Fibroblast of skin of right quadriceps (primary cell): ENCODE measurements at regions not wholly inside any gene's neighbourhood (a gene's known extent, or its start where the extent isn't known, plus 50 kb on each side); places are given as distances from the start of the nearest gene placed in this dataset.
"Not testable (repeated sequence)": the region's sequence is repeated elsewhere in the genome, so short reads cannot be mapped to it uniquely, and the experiment has no call there.

ENCODE experiments used
- DNase-seq: peaks from one replicate; pipeline ENCODE4 v3.0.0-alpha.2; 2013

DNA sequence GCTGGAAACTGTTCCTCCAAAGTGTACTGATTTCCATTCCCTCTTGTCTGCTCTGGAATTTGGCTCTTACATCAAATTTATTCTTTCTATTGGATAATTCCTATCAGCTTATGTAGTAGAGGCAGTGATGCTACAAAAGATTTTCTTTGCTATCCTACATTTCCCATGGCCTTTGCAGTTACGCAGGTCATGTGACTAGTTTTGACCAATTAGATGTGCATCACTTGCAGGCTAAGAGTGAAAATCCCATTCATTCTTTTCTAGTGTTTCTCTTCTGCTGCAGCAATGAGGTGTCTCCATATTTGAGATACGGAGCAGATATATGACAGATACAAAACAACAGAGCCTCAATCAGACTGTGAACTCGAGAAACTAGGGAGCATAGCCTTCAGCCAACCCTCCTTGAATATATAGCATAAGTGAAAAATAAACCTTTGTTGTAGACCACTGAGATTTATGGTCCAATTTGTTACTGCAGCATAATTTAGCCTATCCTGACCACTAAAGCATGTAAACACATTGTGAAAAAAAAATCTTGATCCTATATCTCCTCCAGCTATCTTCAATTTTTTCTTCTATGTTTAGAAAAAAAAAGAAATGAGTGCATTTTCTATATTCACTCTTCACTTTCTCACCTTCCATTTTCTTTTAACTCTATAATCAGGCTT is 102.0 kb downstream of the HNMT start:
- DNase-seq: no peak

DNA sequence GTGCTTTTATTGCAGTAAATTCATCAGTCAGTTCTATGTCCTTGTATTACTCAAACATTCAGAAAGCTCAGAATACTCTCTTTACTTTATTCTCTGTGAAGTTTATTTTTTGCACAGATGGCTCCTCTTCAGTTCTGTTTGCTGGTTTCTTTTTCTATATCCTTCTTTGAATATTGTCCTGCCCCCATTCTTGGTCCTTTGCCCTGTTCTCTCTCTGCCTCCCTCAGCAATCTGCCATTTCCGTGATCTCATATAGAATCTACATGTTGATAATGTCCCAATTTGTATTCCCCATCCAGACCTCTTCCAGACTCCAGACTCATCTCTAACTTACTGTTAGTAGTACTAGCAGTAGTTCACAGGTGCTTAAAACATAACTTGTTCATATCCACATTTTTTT is 102.6 kb downstream of the HNMT start:
- no peak for DNase-seq

DNA sequence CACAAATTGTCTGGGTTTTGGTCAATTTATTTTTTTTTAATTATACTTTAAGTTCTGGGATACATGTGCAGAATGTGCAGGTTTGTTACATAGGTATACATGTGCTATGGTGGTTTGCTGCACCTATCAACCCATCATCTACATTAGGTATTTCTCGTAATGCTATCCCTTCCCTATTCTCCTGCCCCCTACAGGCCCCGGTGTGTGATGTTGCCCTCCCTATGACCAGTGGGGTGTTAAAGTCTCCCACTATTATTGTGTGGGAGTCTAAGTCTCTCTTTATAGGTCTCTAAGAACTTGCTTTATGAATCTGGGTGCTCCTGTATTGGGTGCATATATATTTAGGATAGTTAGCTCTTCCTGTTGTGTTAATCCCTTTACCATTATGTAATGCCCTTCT is 104.4 kb downstream of the HNMT start:
- not testable (repeated sequence) for DNase-seq

DNA sequence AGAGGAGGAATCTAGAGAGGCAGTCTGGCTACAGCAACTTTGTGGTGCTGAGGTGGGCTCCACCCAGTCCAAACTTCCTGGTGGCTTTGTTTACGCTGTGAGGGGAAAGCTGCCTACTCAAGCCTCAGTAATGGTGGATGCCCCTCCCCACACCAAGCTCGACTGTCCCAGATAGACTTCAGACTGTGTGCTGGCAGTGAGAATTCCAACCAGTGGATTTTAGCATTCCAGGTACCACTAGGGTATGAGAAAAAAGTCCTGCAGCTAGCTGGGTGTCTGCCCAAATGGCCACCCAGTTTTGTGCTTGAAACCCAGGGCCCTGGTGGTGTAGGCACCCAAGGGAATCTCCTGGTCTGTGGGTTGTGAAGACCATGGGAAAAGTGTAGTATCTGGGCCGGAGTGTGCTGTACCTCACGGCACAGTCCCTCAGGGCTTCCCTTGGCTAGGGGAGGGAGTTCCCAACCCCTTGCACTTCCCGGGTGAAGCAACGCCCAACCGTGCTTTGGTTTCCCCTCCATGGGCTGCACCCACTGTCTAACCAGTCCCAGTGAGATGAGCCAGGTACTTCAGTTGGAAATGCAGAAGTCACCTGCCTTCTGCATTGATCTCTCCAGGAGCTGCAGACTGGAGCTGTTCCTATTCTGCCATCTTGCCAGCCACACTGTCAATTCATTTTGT is 106.9 kb downstream of the HNMT start:
- not testable (repeated sequence) for DNase-seq

GRCh38 chr2:138071720-138072719 is 107.7 kb downstream of the HNMT start:
- no peak for DNase-seq

DNA sequence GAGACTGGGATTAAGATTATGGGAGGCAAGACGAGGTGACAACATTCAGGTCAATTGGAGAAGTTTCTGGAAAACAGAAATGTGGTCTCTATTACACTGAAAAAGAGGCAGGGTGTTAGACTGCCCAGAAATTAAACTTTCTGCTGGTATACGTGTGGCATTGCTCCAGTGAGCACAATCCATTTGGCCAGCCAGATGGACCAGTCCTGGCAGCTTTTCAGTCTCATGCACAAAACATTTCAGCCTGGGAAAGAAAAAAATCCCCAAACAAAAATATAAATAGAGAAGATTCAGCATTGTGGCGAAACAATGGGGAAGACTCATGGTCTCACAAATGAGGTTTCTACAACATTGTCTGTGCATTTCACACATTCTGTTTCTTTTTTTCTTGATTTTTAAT is 113.9 kb downstream of the HNMT start:
- DNase-seq: no peak

DNA sequence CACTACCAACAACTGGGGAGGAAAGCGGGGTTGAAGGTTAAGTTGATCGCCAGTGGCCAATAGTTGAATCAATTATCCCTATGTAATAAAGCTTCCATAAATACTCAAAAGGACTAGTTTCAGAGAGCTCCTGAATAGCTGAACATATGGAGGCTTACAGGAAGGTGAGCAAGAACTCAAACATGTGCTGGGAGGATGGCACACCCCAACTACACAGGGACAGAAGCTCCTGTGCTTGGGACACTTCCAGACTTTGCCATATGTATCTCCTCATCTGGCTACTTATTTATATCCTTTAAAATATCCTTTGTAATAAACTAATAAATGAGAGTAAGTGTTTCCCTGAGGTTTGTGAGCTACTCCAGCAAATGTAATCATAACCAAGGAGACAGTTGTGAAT is 115.7 kb downstream of the HNMT start:
- DNase-seq: no peak

- no peak for DNase-seq
These were observed 117.2 kb downstream of the HNMT start for GRCh38 chr2:138081225-138082073.

GRCh38 chr2:138084206-138084605 is 119.9 kb downstream of the HNMT start:
- no peak for DNase-seq

DNA sequence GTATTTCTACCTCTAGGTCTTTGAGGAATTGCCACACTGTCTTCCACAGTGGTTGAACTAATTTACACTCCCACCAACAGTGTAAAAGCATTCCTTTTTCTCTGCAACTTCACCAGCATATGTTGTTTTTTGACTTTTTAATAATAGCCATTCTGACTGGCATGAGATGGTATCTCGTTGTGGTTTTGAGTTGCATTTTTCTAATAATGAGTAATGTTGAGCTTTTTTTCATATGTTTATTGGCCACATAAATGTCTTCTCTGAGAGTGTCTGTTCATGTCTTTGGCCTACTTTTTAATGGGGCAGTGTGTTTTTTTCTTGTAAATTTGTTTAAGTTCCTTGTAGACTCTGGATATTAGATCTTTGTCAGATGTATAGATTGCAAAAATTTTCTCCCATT is 121.2 kb downstream of the HNMT start:
- DNase-seq: peak; percentile 50

DNA sequence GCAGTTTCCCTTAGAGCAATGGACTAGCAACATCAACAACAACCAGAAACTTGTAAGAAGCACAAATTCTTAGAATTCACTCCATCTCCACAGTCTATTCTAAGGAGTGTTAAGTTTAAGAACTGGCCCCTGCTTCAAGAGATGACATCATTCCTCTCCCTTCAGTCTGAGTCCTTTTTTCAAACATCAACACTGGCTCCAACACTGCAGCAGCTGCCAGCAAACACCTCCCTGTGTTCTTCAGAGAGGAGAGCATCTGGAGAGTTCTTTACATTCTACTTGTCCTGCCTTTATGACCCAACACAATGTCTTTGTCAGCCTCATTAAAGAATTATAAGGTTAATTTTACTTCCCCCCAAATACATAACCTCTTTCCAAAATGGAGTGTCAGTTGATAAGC is 122.3 kb downstream of the HNMT start:
- peak; percentile 27 for DNase-seq

- DNase-seq: no peak
These were observed 123.7 kb downstream of the HNMT start for GRCh38 chr2:138087751-138088593.

- peak; percentile 47 for DNase-seq
These were observed 126.1 kb downstream of the HNMT start for GRCh38 chr2:138090330-138090729.

- no peak for DNase-seq
These were observed 129.2 kb downstream of the HNMT start for GRCh38 chr2:138093455-138093854.

- no peak for DNase-seq
These were observed 129.8 kb downstream of the HNMT start for GRCh38 chr2:138094031-138094430.

DNA sequence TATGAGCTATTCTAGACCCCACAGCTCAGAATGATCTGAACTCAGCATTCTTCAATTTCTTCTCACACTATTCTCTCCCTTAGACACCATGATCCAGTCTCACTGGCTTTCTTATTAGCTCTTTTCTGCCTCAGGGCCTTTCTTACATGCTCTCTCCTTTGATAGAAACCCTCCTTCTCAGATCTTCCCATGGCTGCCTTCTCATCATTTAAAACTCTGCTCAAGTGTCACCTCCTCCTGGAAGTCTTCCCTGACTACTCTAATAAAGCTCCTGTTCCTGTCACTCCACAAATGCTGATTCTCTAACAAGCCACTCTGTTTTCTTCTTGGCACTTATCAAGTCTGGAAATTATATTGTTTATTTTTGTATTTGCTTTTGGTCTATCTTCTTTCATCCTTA is 131.1 kb downstream of the HNMT start:
- no peak for DNase-seq

DNA sequence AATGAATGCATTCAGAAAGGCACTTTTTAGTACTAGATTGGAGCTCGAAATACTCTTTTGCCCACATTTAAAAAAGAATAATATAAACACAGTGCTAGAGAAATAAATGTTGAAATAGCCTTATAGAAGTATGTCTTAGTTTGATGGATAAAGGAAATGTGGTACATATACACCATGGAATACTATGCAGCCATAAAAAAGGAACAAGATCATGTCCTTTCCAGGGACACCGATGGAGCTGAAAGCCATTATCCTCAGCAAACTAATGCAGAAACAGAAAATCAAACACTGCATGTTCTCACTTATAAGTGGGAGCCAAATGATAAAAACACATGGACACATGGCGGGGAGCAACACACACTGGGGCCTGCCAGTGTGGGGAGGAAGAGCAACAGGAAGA is 135.0 kb downstream of the HNMT start:
- not testable (repeated sequence) for DNase-seq

DNA sequence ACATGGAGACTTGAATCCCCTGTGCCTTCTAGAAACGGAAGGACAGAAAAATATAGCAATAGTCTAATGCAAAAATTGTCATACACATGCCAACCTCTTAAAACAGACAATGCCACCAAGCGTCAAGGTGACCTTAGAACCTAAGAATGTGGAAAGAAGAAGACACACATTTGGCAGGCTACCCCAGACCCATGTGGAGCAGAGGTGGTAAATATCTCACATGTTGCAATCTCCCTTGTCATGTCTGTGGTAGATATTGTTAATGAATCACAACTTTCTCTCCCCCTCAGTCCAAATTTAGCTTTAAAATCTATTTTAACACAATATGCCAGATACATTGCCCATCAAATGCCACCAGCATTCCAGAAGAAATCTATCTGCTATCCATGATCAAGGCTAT is 137.4 kb downstream of the HNMT start:
- no peak for DNase-seq

GRCh38 chr2:138102664-138103063 is 138.4 kb downstream of the HNMT start:
- DNase-seq: no peak

- DNase-seq: no peak
These were observed 138.9 kb downstream of the HNMT start for GRCh38 chr2:138103156-138103555.

DNA sequence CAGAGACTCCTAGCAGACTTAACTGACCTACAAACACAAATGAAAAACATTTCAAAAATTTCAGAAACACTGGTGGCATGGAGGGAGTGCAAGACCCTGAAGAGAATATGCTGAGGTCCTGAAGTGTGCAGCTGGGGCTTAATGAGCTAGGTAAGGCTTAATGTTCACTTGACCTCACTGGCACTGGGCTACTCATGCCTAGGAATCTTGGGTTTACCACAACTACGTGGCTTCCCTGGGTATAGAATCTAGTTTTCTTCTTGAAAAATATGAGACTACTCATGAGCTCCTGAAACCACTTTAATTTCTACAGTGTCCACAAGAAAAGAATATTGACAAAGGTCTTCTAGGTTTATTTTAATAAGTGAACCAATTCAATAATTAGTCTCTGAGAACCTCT is 139.8 kb downstream of the HNMT start:
- DNase-seq: no peak

DNA sequence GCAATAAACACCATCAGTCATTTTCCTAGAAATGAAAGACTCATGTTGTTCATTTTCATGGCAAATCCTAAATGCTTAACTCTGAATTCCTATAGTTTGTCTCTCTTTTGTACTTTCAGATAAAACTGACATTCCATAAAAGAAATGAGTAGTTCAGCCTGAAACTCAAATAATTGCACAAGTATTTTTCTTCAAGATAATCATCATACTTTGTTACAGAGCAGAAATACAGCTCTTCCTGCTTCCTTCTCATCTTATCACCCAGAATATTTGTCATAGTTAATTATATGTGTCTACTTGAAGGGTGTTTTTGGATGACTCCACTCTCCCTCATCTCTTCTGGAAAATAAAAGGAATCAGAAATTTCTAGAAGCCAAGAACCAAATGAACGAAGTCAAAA is 141.1 kb downstream of the HNMT start:
- no peak for DNase-seq
